ENCODE measurements at regions not wholly inside any gene's neighbourhood (a gene's known extent, or its start where the extent isn't known, plus 50 kb on each side); places are given as distances from the start of the nearest gene placed in this dataset.
"Not testable (repeated sequence)": the region's sequence is repeated elsewhere in the genome, so short reads cannot be mapped to it uniquely, and the experiment has no call there.

- H3K4me3 ChIP-seq (ENCODE audit: low read length), result no peak overlapping the region
- no peaks in the 10 kb centered on the region for H3K36me3 ChIP-seq (ENCODE audit: control insufficient read depth, insufficient read depth, low read length)
- H3K9me3 ChIP-seq (ENCODE audit: control insufficient read depth, low read depth, low read length), result no peaks in the 10 kb centered on the region
- H3K27me3 ChIP-seq (ENCODE audit: control insufficient read depth, insufficient read depth, low read length), result no peaks in the 10 kb centered on the region
- 75% methylated on average over 4 of the region's 7 CpGs for WGBS (ENCODE audit: insufficient coverage, low lambda C conversion rate)
- no peaks in the 10 kb centered on the region for H3K4me1 ChIP-seq (ENCODE audit: control insufficient read depth, insufficient read depth, low read length)
- no peak overlapping the region for H3K27ac ChIP-seq (ENCODE audit: low read length)
- no peak for DNase-seq
Measured at GRCh38 chr6:168856914-168857313, 396.7 kb downstream of the THBS2 start.

- no CpG with 5 or more reads among the region's 12 CpGs for WGBS (ENCODE audit: insufficient coverage, low lambda C conversion rate)
- no peaks in the 10 kb centered on the region for H3K36me3 ChIP-seq (ENCODE audit: control insufficient read depth, insufficient read depth, low read length)
- no peak overlapping the region for H3K27ac ChIP-seq (ENCODE audit: low read length)
- no peaks in the 10 kb centered on the region for H3K27me3 ChIP-seq (ENCODE audit: control insufficient read depth, insufficient read depth, low read length)
- DNase-seq, result no peak
- no peak overlapping the region for H3K4me3 ChIP-seq (ENCODE audit: low read length)
- no peaks in the 10 kb centered on the region for H3K4me1 ChIP-seq (ENCODE audit: control insufficient read depth, insufficient read depth, low read length)
- no peaks in the 10 kb centered on the region for H3K9me3 ChIP-seq (ENCODE audit: control insufficient read depth, low read depth, low read length)
Measured at GRCh38 chr6:168852376-168852884, 401.2 kb downstream of the THBS2 start.

GRCh38 chr6:168851460-168852375 lies 401.9 kb downstream of the THBS2 start:
- no peaks in the 10 kb centered on the region for H3K36me3 ChIP-seq (ENCODE audit: control insufficient read depth, insufficient read depth, low read length)
- no peak overlapping the region for H3K27ac ChIP-seq (ENCODE audit: low read length)
- H3K27me3 ChIP-seq (ENCODE audit: control insufficient read depth, insufficient read depth, low read length), result no peaks in the 10 kb centered on the region
- no peaks in the 10 kb centered on the region for H3K4me1 ChIP-seq (ENCODE audit: control insufficient read depth, insufficient read depth, low read length)
- no CpG with 5 or more reads among the region's 11 CpGs for WGBS (ENCODE audit: insufficient coverage, low lambda C conversion rate)
- H3K4me3 ChIP-seq (ENCODE audit: low read length), result no peak overlapping the region
- DNase-seq, result peak in 1 of 2 donors; percentile 24
- H3K9me3 ChIP-seq (ENCODE audit: control insufficient read depth, low read depth, low read length), result no peaks in the 10 kb centered on the region

- not testable (repeated sequence) for H3K4me3 ChIP-seq (ENCODE audit: low read length); DNase-seq; H3K27ac ChIP-seq (ENCODE audit: low read length); H3K36me3 ChIP-seq (ENCODE audit: control insufficient read depth, insufficient read depth, low read length); H3K9me3 ChIP-seq (ENCODE audit: control insufficient read depth, low read depth, low read length); H3K27me3 ChIP-seq (ENCODE audit: control insufficient read depth, insufficient read depth, low read length); H3K4me1 ChIP-seq (ENCODE audit: control insufficient read depth, insufficient read depth, low read length)
- no CpG with 5 or more reads among the region's 26 CpGs for WGBS (ENCODE audit: insufficient coverage, low lambda C conversion rate)
Measured at GRCh38 chr6:168850027-168850736, 403.5 kb downstream of the THBS2 start.

GRCh38 chr6:168849459-168849858 lies 404.2 kb downstream of the THBS2 start:
- Histone ChIP-seq H3K9me3 (ENCODE audit: control insufficient read depth, low read depth, low read length) (no peaks in the 10 kb centered on the region), H3K4me1 (ENCODE audit: control insufficient read depth, insufficient read depth, low read length) (no peaks in the 10 kb centered on the region), H3K27ac (ENCODE audit: low read length) (no peak overlapping the region), H3K36me3 (ENCODE audit: control insufficient read depth, insufficient read depth, low read length) (no peaks in the 10 kb centered on the region), H3K27me3 (ENCODE audit: control insufficient read depth, insufficient read depth, low read length) (peaks cover 2% of the 10 kb centered on the region), H3K4me3 (ENCODE audit: low read length) (no peak overlapping the region)
- WGBS (ENCODE audit: insufficient coverage, low lambda C conversion rate), result no CpG with 5 or more reads among the region's 8 CpGs
- no peak for DNase-seq

GRCh38 chr6:168848797-168849196 lies 404.8 kb downstream of the THBS2 start:
- H3K9me3 ChIP-seq (ENCODE audit: control insufficient read depth, low read depth, low read length), result no peaks in the 10 kb centered on the region
- H3K27ac ChIP-seq (ENCODE audit: low read length), result no peak overlapping the region
- H3K27me3 ChIP-seq (ENCODE audit: control insufficient read depth, insufficient read depth, low read length), result peaks cover 2% of the 10 kb centered on the region
- DNase-seq, result no peak
- H3K4me3 ChIP-seq (ENCODE audit: low read length), result no peak overlapping the region
- no CpG with 5 or more reads among the region's 6 CpGs for WGBS (ENCODE audit: insufficient coverage, low lambda C conversion rate)
- H3K36me3 ChIP-seq (ENCODE audit: control insufficient read depth, insufficient read depth, low read length), result no peaks in the 10 kb centered on the region
- H3K4me1 ChIP-seq (ENCODE audit: control insufficient read depth, insufficient read depth, low read length), result no peaks in the 10 kb centered on the region

GRCh38 chr6:168844821-168845609 lies 404.0 kb downstream of the SMOC2 start:
- no peak overlapping the region for H3K27ac ChIP-seq (ENCODE audit: low read length)
- no CpG with 5 or more reads among the region's 20 CpGs for WGBS (ENCODE audit: insufficient coverage, low lambda C conversion rate)
- H3K27me3 ChIP-seq (ENCODE audit: control insufficient read depth, insufficient read depth, low read length), result peaks cover 2% of the 10 kb centered on the region
- no peaks in the 10 kb centered on the region for H3K36me3 ChIP-seq (ENCODE audit: control insufficient read depth, insufficient read depth, low read length)
- H3K4me3 ChIP-seq (ENCODE audit: low read length), result no peak overlapping the region
- H3K4me1 ChIP-seq (ENCODE audit: control insufficient read depth, insufficient read depth, low read length), result no peaks in the 10 kb centered on the region
- DNase-seq, result no peak
- H3K9me3 ChIP-seq (ENCODE audit: control insufficient read depth, low read depth, low read length), result peaks cover 4% of the 10 kb centered on the region

GRCh38 chr6:168842632-168843212 lies 401.7 kb downstream of the SMOC2 start:
- not testable (repeated sequence) for DNase-seq; H3K27ac ChIP-seq (ENCODE audit: low read length); H3K36me3 ChIP-seq (ENCODE audit: control insufficient read depth, insufficient read depth, low read length); H3K4me3 ChIP-seq (ENCODE audit: low read length); H3K4me1 ChIP-seq (ENCODE audit: control insufficient read depth, insufficient read depth, low read length); H3K27me3 ChIP-seq (ENCODE audit: control insufficient read depth, insufficient read depth, low read length)
- WGBS (ENCODE audit: insufficient coverage, low lambda C conversion rate), result no CpG with 5 or more reads among the region's 31 CpGs
- peaks cover 11% of the 10 kb centered on the region for H3K9me3 ChIP-seq (ENCODE audit: control insufficient read depth, low read depth, low read length)

GRCh38 chr6:168841609-168842278 lies 400.8 kb downstream of the SMOC2 start:
- Histone ChIP-seq H3K4me3 (ENCODE audit: low read length) (no peak overlapping the region), H3K27ac (ENCODE audit: low read length) (no peak overlapping the region), H3K9me3 (ENCODE audit: control insufficient read depth, low read depth, low read length) (peaks cover 11% of the 10 kb centered on the region), H3K4me1 (ENCODE audit: control insufficient read depth, insufficient read depth, low read length) (peaks cover 6% of the 10 kb centered on the region), H3K36me3 (ENCODE audit: control insufficient read depth, insufficient read depth, low read length) (no peaks in the 10 kb centered on the region), H3K27me3 (ENCODE audit: control insufficient read depth, insufficient read depth, low read length) (peaks cover 2% of the 10 kb centered on the region)
- DNase-seq, result no peak
- WGBS (ENCODE audit: insufficient coverage, low lambda C conversion rate), result no CpG with 5 or more reads among the region's 15 CpGs
